Natural killer cell (primary cell): ENCODE measurements at regions not wholly inside any gene's neighbourhood (a gene's known extent, or its start where the extent isn't known, plus 50 kb on each side); places are given as distances from the start of the nearest gene placed in this dataset.

Experiments used
- ATAC-seq, 3 donors: fragments of 150-1000 bp in 2 of 3; fragments of 200-7000 bp in 1 of 3; cut with Tn5 transposase; 1 replicate in 1 of 3; 2 replicates in 2 of 3; pipeline ENCODE4 v1.10.0; 2021; ENCODE audit warnings: mild to moderate bottlenecking in 2 of 3, moderate library complexity in 2 of 3
- DNase-seq, 2 donors: peaks; one replicate each; pipeline versions ENCODE4 v3.0.0 to v3.0.0-alpha.2; 2013 to 2021; ENCODE audit warnings: mixed read lengths in 1 of 2
- H3K27ac ChIP-seq: one replicate; pipeline ENCODE4 v1.5.1; 2013; ENCODE audit warnings: mild to moderate bottlenecking, low read length
- H3K27me3 ChIP-seq: one replicate; pipeline ENCODE4 v1.6.1; 2013; ENCODE audit warnings: low read length; ENCODE audit not compliant: control insufficient read depth, insufficient read depth
- H3K36me3 ChIP-seq: one replicate; pipeline ENCODE4 v1.6.1; 2013; ENCODE audit warnings: low read length; ENCODE audit not compliant: control insufficient read depth, insufficient read depth
- H3K4me1 ChIP-seq: one replicate; pipeline ENCODE4 v1.6.1; 2013; ENCODE audit warnings: low read length; ENCODE audit not compliant: control insufficient read depth, insufficient read depth
- H3K4me3 ChIP-seq: one replicate; pipeline ENCODE4 v1.5.1; 2013; ENCODE audit warnings: low read length
- H3K9me3 ChIP-seq: one replicate; pipeline ENCODE4 v1.6.1; 2013; ENCODE audit warnings: low read length; ENCODE audit not compliant: control insufficient read depth, insufficient read depth
- H3K27ac Mint-ChIP-seq, 2 donors: one replicate each; pipeline ENCODE4 v1.8.0; 2022; ENCODE audit warnings: mild to moderate bottlenecking in 2 of 2, mixed read lengths in 2 of 2, moderate library complexity in 1 of 2
- H3K27me3 Mint-ChIP-seq, 2 donors: one replicate each; pipeline ENCODE4 v1.8.0; 2022; ENCODE audit warnings: low read depth in 2 of 2, mixed read lengths in 2 of 2
- H3K36me3 Mint-ChIP-seq: one replicate; pipeline ENCODE4 v1.8.0; 2022; ENCODE audit warnings: mixed read lengths
- H3K4me1 Mint-ChIP-seq, 2 donors: one replicate each; pipeline ENCODE4 v1.8.0; 2022; ENCODE audit warnings: mixed read lengths in 2 of 2
- H3K4me3 Mint-ChIP-seq: one replicate; pipeline ENCODE4 v1.8.0; 2022; ENCODE audit warnings: mild to moderate bottlenecking, moderate library complexity, mixed read lengths
- H3K9me3 Mint-ChIP-seq, 2 donors: one replicate each; pipeline ENCODE4 v1.8.0; 2022; ENCODE audit warnings: mixed read lengths in 2 of 2
- CTCF ChIP-seq: fragments of 200-600 bp; IDR thresholded peaks from one replicate; pipeline ENCODE4 v1.8.0; 2022; ENCODE audit warnings: antibody characterized with exemption
- WGBS: methylation state at CpG from one replicate; pipeline ENCODE4 v1.1.7; 2013; ENCODE audit warnings: missing lambda C conversion rate; ENCODE audit not compliant: insufficient coverage; 5-methylcytosine and 5-hydroxymethylcytosine counted together
- intact Hi-C: fragments of 100-400 bp; cut with micrococcal nuclease; formaldehyde crosslinking; loops from one replicate; pipeline ENCODE4 v1.14.2; 2022

- H3K4me3 Mint-ChIP-seq = no peak overlapping the region
- no peak for TF ChIP-seq CTCF
- no peaks in the 10 kb centered on the region for H3K9me3 Mint-ChIP-seq
- peaks cover 8% of the 10 kb centered on the region for H3K4me1 ChIP-seq
- H3K27ac ChIP-seq = no peak overlapping the region
- WGBS = 65% methylated on average over 12 of the region's 12 CpGs
- H3K9me3 ChIP-seq = no peaks in the 10 kb centered on the region
- H3K36me3 Mint-ChIP-seq = no peaks in the 10 kb centered on the region
- no peak overlapping the region for H3K4me3 ChIP-seq
- H3K27me3 Mint-ChIP-seq = peaks cover 10 to 11% of the 10 kb centered on the region in 2 donors
- no peak for DNase-seq
- no peaks in the 10 kb centered on the region for H3K27me3 ChIP-seq
- peaks cover 0 to 7% of the 10 kb centered on the region in 2 donors for H3K4me1 Mint-ChIP-seq
- intact Hi-C loops = no loop called here
- ATAC-seq = no peak
- H3K36me3 ChIP-seq = no peaks in the 10 kb centered on the region
- no peak overlapping the region for H3K27ac Mint-ChIP-seq
Measured at GRCh38 chr12:131619106-131619642, 91.7 kb upstream of the SFSWAP start.

GRCh38 chr12:131619736-131620506 lies 91.0 kb upstream of the SFSWAP start:
- Mint-ChIP-seq H3K9me3 (no peaks in the 10 kb centered on the region), H3K27me3 (peaks cover 10 to 11% of the 10 kb centered on the region in 2 donors), H3K27ac (no peak overlapping the region), H3K4me1 (peaks cover 4 to 7% of the 10 kb centered on the region in 2 donors), H3K4me3 (no peak overlapping the region), H3K36me3 (no peaks in the 10 kb centered on the region)
- whole genome bisulfite sequencing = 92% methylated on average over 20 of the region's 21 CpGs
- no peaks in the 10 kb centered on the region for H3K36me3 ChIP-seq
- no peak for TF ChIP-seq CTCF
- ATAC-seq (no peak), DNase-seq (no peak)
- intact Hi-C loops = no loop called here
- no peaks in the 10 kb centered on the region for H3K9me3 ChIP-seq
- H3K4me1 ChIP-seq = peaks cover 14% of the 10 kb centered on the region
- no peak overlapping the region for H3K27ac ChIP-seq
- H3K4me3 ChIP-seq = no peak overlapping the region
- H3K27me3 ChIP-seq = no peaks in the 10 kb centered on the region

- Mint-ChIP-seq H3K27ac (no peak overlapping the region), H3K36me3 (no peaks in the 10 kb centered on the region), H3K4me1 (peaks cover 7% of the 10 kb centered on the region in 2 donors), H3K4me3 (no peak overlapping the region), H3K9me3 (no peaks in the 10 kb centered on the region), H3K27me3 (peaks cover 10 to 11% of the 10 kb centered on the region in 2 donors)
- TF ChIP-seq CTCF = no peak
- no peak overlapping the region for H3K4me3 ChIP-seq
- H3K36me3 ChIP-seq = no peaks in the 10 kb centered on the region
- 75% methylated on average over 6 of the region's 6 CpGs for WGBS
- peaks cover 20% of the 10 kb centered on the region for H3K4me1 ChIP-seq
- H3K27me3 ChIP-seq = no peaks in the 10 kb centered on the region
- DNase-seq (no peak), ATAC-seq (no peak)
- intact Hi-C loops = no loop called here
- H3K9me3 ChIP-seq = no peaks in the 10 kb centered on the region
- H3K27ac ChIP-seq = no peak overlapping the region
Measured at GRCh38 chr12:131620520-131620919, 90.4 kb upstream of the SFSWAP start.
